ENCODE measurements at regions not wholly inside any gene's neighbourhood (a gene's known extent, or its start where the extent isn't known, plus 50 kb on each side); places are given as distances from the start of the nearest gene placed in this dataset.

- H3K4me3 ChIP-seq, result no peak overlapping the region
- peaks cover 0 to 2% (median 0%) of the 10 kb centered on the region in 4 donors for H3K4me1 ChIP-seq
- no peak for DNase-seq (ENCODE audit: low spot score in 2 of 2)
- TF ChIP-seq CTCF (IDR thresholded peaks at IDR 0.05) (no peak), POLR2A (IDR thresholded peaks at IDR 0.05) (no peak), EP300 (IDR thresholded peaks at IDR 0.05) (no peak)
- H3K36me3 ChIP-seq, result no peaks in the 10 kb centered on the region
- H3K9me3 ChIP-seq, result no peaks in the 10 kb centered on the region
- H3K27me3 ChIP-seq, result no peaks in the 10 kb centered on the region
- H3K27ac ChIP-seq, result no peak overlapping the region
- 50 to 70% methylated on average over 24 of the region's 24 CpGs for WGBS, 2 donors
Observed at GRCh38 chr2:239607517-239608191, 206.8 kb upstream of the HDAC4 start.

GRCh38 chr2:239606741-239607516, 206.1 kb upstream of the HDAC4 start:
- Histone ChIP-seq H3K4me1 (peaks cover 0 to 2% (median 0%) of the 10 kb centered on the region in 4 donors), H3K27me3 (no peaks in the 10 kb centered on the region), H3K36me3 (no peaks in the 10 kb centered on the region), H3K4me3 (no peak overlapping the region), H3K27ac (no peak overlapping the region), H3K9me3 (no peaks in the 10 kb centered on the region)
- TF ChIP-seq CTCF (IDR thresholded peaks at IDR 0.05) (no peak), EP300 (IDR thresholded peaks at IDR 0.05) (no peak), POLR2A (IDR thresholded peaks at IDR 0.05) (no peak)
- WGBS, 2 donors, result 87 to 89% methylated on average over 7 of the region's 7 CpGs
- DNase-seq (ENCODE audit: low spot score in 2 of 2), result no peak

GRCh38 chr2:239605976-239606375, 205.2 kb upstream of the HDAC4 start:
- peak in 1 of 2 donors; percentile 80 for TF ChIP-seq EP300 (IDR thresholded peaks at IDR 0.05)
- no peak for TF ChIP-seq CTCF (IDR thresholded peaks at IDR 0.05)
- H3K4me3 ChIP-seq, result no peak overlapping the region
- no peaks in the 10 kb centered on the region for H3K36me3 ChIP-seq
- no peaks in the 10 kb centered on the region for H3K9me3 ChIP-seq
- no peaks in the 10 kb centered on the region for H3K27me3 ChIP-seq
- H3K4me1 ChIP-seq, result peaks cover 0 to 2% (median 0%) of the 10 kb centered on the region in 4 donors
- H3K27ac ChIP-seq, result no peak overlapping the region
- 65 to 68% methylated on average over 5 of the region's 5 CpGs for WGBS, 2 donors
- DNase-seq (ENCODE audit: low spot score in 2 of 2), result peak in 1 of 2 donors; percentile 51

- no peaks in the 10 kb centered on the region for H3K36me3 ChIP-seq
- peaks cover 0 to 2% (median 0%) of the 10 kb centered on the region in 4 donors for H3K4me1 ChIP-seq
- WGBS, 2 donors, result 88 to 92% methylated on average over 6 of the region's 6 CpGs
- no peak for DNase-seq (ENCODE audit: low spot score in 2 of 2)
- H3K27me3 ChIP-seq, result no peaks in the 10 kb centered on the region
- no peaks in the 10 kb centered on the region for H3K9me3 ChIP-seq
- no peak for TF ChIP-seq CTCF (IDR thresholded peaks at IDR 0.05)
- no peak for TF ChIP-seq EP300 (IDR thresholded peaks at IDR 0.05)
- no peak for TF ChIP-seq POLR2A (IDR thresholded peaks at IDR 0.05)
- H3K27ac ChIP-seq, result no peak overlapping the region
- no peak overlapping the region for H3K4me3 ChIP-seq
Observed at GRCh38 chr2:239605409-239605808, 204.6 kb upstream of the HDAC4 start.

- no peak overlapping the region for H3K4me3 ChIP-seq
- no peaks in the 10 kb centered on the region for H3K9me3 ChIP-seq
- no peak overlapping the region for H3K27ac ChIP-seq
- peaks cover 0 to 2% (median 0%) of the 10 kb centered on the region in 4 donors for H3K4me1 ChIP-seq
- no peaks in the 10 kb centered on the region for H3K36me3 ChIP-seq
- 83 to 87% methylated on average over 5 of the region's 5 CpGs for WGBS, 2 donors
- no peak for DNase-seq (ENCODE audit: low spot score in 2 of 2)
- TF ChIP-seq CTCF (IDR thresholded peaks at IDR 0.05) (no peak), EP300 (IDR thresholded peaks at IDR 0.05) (no peak), POLR2A (IDR thresholded peaks at IDR 0.05) (no peak)
- H3K27me3 ChIP-seq, result no peaks in the 10 kb centered on the region
Observed at GRCh38 chr2:239604861-239605260, 204.0 kb upstream of the HDAC4 start.

Data from tibial nerve (tissue), 4 donors.